Activated T-cell treated with anti-CD3 and anti-CD28 coated beads, Interleukin-2, amount 50 U/mL, for 72 hours (primary cell): ENCODE measurements at regions not wholly inside any gene's neighbourhood (a gene's known extent, or its start where the extent isn't known, plus 50 kb on each side); places are given as distances from the start of the nearest gene placed in this dataset.
"Not testable (repeated sequence)": the region's sequence is repeated elsewhere in the genome, so short reads cannot be mapped to it uniquely, and the experiment has no call there.

Source experiments
- ATAC-seq, 2 donors: fragments of 150-1000 bp; cut with Tn5 transposase; replicated peaks in 1 of 2; 2 replicates each; pipeline ENCODE4 v1.10.0; 2021; ENCODE audit warnings: moderate library complexity in 2 of 2, mild to moderate bottlenecking in 1 of 2
- DNase-seq, 2 donors: peaks; one replicate each; pipeline ENCODE4 v3.0.0; 2021 to 2022; ENCODE audit warnings: mixed read lengths in 1 of 2
- H3K27ac Mint-ChIP-seq: one replicate; pipeline ENCODE4 v1.8.0; 2022; ENCODE audit warnings: mild to moderate bottlenecking, moderate library complexity, mixed read lengths
- H3K27me3 Mint-ChIP-seq: one replicate; pipeline ENCODE4 v1.8.0; 2022; ENCODE audit warnings: low read depth, mixed read lengths
- H3K36me3 Mint-ChIP-seq, 2 donors: one replicate each; pipeline ENCODE4 v1.8.0; 2022; ENCODE audit warnings: mixed read lengths in 2 of 2, mild to moderate bottlenecking in 1 of 2; ENCODE audit not compliant: insufficient read depth in 2 of 2
- H3K4me1 Mint-ChIP-seq: one replicate; pipeline ENCODE4 v1.8.0; 2022; ENCODE audit warnings: low read depth, mixed read lengths
- H3K4me3 Mint-ChIP-seq, 2 donors: one replicate each; pipeline ENCODE4 v1.8.0; 2022; ENCODE audit warnings: mild to moderate bottlenecking in 2 of 2, mixed read lengths in 2 of 2, moderate library complexity in 2 of 2
- H3K9me3 Mint-ChIP-seq, 2 donors: one replicate each; pipeline ENCODE4 v1.8.0; 2022; ENCODE audit warnings: mixed read lengths in 2 of 2

DNA sequence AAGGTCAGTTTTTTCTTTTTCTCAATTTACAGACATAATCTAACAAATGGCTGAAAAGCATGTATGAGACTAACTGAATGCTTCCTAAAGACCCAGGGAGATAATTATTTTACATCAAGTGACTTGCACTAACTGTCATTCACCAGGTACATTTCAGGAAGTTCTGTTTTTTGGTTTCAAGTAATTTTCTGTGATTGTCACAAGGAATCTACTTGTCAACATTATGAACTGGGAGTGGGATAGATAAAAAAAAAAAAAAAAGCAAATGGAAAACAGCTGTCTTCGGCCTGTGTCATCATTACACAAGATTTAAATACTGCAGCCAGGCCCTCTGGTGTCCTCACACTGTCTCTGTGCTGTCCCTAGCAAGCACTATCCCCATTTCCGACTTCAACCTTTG, 379.0 kb upstream of the HTR1E start:
- DNase-seq (no peak), ATAC-seq (no peak)
- H3K27me3 Mint-ChIP-seq: no peaks in the 10 kb centered on the region
- H3K36me3 Mint-ChIP-seq: no peaks in the 10 kb centered on the region
- H3K4me1 Mint-ChIP-seq: no peaks in the 10 kb centered on the region
- no peak overlapping the region for H3K4me3 Mint-ChIP-seq
- no peak overlapping the region for H3K27ac Mint-ChIP-seq
- peaks cover 2 to 8% of the 10 kb centered on the region in 2 donors for H3K9me3 Mint-ChIP-seq

DNA sequence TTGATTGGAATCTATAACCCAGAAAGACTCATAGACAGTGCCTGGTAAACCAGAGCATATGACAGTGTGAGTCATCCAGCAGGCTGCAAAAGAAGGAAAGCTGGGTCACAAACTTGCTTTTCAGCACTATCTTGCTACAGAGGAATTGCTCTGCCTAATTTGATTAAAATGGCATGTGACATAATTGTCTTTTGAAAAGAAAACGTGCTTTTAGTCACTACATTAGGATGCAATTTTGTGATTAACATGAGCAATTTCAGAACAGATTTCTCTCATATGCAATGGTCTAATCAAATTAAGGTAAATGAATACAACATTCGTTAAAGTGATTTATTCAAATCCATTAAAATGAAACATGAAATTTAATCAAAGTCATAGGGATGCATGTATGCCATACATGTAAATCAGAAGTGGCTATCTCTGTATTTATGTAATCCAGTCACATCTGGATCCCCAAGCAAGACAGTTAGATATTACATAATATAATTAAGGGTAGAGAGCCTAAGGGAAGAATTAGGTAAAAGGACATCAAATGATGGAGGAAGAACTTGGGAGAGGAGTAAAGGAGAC, 400.0 kb upstream of the HTR1E start:
- Mint-ChIP-seq H3K4me3 (no peak overlapping the region), H3K9me3 (peaks cover 5 to 18% of the 10 kb centered on the region in 2 donors), H3K27me3 (no peaks in the 10 kb centered on the region), H3K27ac (no peak overlapping the region), H3K36me3 (no peaks in the 10 kb centered on the region), H3K4me1 (no peaks in the 10 kb centered on the region)
- no peak for ATAC-seq
- no peak for DNase-seq

DNA sequence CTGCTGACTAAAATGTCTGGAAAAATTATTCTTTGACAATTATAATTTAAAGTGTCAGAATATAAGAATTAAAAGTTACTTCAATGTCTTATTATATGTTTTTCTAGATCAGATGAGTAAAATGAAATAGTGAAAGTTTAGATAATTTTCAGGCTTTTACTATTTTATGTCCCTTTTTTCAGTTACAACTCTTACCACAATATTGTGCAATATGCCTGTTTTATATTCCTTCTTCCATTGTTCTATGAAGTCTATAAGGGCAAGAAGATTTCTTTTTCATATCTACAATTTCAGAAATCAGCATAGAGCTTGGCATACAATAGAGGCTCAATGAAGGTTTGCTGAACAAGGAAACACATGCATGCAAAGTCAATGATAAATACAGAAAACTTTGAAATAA, 401.2 kb upstream of the HTR1E start:
- Mint-ChIP-seq H3K36me3 (no peaks in the 10 kb centered on the region), H3K4me3 (no peak overlapping the region)

DNA sequence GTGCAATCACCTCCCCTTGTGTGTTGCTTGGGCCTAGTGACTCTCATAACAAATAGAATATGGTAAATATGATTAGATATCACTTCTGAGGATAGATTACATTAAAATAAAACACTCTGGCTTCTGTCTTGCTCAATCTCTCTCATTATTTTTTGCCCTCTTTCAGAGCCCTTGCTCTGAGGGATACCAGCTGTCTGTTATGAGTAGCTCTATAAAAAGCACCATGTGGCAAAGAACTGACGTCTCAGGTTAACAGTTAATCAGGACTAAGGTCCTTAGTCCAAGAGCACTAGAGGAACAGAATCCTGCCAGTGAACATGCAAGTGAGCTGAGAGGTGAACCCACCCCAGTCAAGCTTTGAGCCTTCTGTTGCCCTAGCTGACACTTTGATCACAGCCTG, 402.2 kb upstream of the HTR1E start:
- Mint-ChIP-seq H3K36me3 (no peaks in the 10 kb centered on the region), H3K4me3 (no peak overlapping the region), H3K4me1 (no peaks in the 10 kb centered on the region), H3K27ac (no peak overlapping the region), H3K27me3 (no peaks in the 10 kb centered on the region), H3K9me3 (peaks cover 2 to 14% of the 10 kb centered on the region in 2 donors)
- DNase-seq: no peak
- no peak for ATAC-seq

More for the DNA sequence above, 401.2 kb upstream of the HTR1E start:
- Mint-ChIP-seq H3K27me3 (no peaks in the 10 kb centered on the region), H3K27ac (no peak overlapping the region), H3K4me1 (no peaks in the 10 kb centered on the region), H3K9me3 (peaks cover 5 to 17% of the 10 kb centered on the region in 2 donors)
- ATAC-seq (no peak), DNase-seq (no peak)

DNA sequence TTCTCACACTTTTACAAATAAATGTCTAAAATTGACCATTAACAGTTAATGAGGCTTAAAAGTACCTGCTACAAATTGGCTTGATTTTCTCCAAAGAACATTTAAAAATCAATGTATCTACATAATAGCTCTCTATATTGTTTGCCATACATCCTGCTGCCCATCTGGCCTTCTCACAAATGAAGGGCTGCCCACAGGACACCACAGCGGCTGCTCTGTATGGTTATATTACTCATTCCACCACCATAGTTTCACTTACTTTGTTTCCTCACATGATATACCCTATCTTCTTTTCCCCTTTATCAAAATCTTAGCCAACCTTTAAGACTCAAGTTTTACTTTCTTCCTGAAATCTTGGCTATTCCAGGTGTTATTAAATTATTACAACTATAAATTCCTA, 407.7 kb upstream of the HTR1E start:
- DNase-seq: no peak
- peaks cover 6 to 7% of the 10 kb centered on the region in 2 donors for H3K9me3 Mint-ChIP-seq
- ATAC-seq: no peak
- no peaks in the 10 kb centered on the region for H3K36me3 Mint-ChIP-seq
- H3K27me3 Mint-ChIP-seq: no peaks in the 10 kb centered on the region
- H3K4me3 Mint-ChIP-seq: no peak overlapping the region
- no peaks in the 10 kb centered on the region for H3K4me1 Mint-ChIP-seq
- H3K27ac Mint-ChIP-seq: no peak overlapping the region

DNA sequence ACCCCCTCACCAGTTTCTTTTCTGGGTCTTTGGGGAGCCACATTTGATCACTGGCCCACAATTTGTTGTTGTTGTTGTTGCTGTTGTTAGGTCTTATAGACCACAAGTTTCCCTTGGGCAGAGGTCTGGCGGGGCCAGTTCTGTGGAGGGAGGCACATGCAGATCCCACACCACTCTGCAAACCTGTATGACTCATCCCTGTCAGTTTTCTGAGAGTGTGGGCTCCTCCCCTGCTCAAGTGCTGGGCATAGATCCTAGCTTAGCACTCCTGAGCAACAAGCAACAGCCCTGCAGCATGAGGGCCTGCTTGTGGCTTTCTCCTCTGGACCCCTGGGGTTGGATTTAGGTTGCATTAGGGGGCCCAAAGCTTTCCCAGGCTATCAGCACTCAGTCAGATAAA, 411.1 kb upstream of the HTR1E start:
- no peak overlapping the region for H3K27ac Mint-ChIP-seq
- ATAC-seq: no peak

DNA sequence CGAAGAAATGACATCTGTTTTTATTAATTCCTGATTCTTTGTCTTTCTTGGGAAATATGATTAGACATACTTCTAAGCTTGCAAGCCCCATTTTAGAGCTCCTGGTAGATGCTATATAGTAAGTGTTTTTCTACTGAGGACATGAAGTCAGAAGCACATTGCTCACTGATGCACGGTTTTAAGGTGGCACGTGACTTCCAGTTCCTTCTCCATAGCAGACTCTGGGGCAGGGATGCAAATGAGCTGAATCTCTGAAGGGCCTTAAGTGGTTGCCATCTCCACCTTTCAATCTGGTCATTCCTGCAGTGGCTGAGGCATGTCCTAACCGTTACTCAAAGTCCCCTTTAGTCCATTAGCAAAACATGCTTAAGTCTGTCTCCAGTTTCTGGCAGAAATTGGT, 421.2 kb upstream of the HTR1E start:
- Mint-ChIP-seq H3K27ac (no peak overlapping the region), H3K4me3 (no peak overlapping the region), H3K27me3 (no peaks in the 10 kb centered on the region), H3K9me3 (no peaks in the 10 kb centered on the region), H3K36me3 (no peaks in the 10 kb centered on the region), H3K4me1 (no peaks in the 10 kb centered on the region)
- no peak for DNase-seq
- no peak for ATAC-seq

More for the DNA sequence above, 411.1 kb upstream of the HTR1E start:
- Mint-ChIP-seq H3K4me3 (no peak overlapping the region), H3K4me1 (no peaks in the 10 kb centered on the region), H3K27me3 (no peaks in the 10 kb centered on the region), H3K9me3 (peaks cover 3 to 13% of the 10 kb centered on the region in 2 donors), H3K36me3 (no peaks in the 10 kb centered on the region)
- no peak for DNase-seq

DNA sequence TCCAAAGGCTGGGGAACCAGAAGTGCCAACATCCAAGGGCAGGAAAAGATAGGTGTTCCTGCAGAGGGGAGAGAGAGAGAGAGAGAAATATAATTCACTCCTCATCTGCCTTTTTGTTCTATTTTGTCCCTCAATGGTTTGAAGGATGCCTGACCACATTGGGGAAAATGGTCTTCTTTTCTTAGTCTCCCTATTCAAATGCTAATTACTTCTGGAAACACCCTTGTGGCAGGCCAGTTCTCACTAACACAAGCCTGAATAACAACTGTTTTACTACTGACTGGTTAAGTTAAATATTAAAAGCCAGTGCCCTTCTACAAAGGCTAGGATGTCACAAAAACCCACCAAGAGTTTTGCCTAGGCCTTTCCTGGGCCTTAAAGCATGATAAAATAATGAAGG, 425.4 kb upstream of the HTR1E start:
- DNase-seq (no peak), ATAC-seq (no peak)
- H3K36me3 Mint-ChIP-seq: peaks cover 0 to 2% of the 10 kb centered on the region in 2 donors
- H3K4me3 Mint-ChIP-seq: no peak overlapping the region
- H3K27ac Mint-ChIP-seq: no peak overlapping the region
- H3K9me3 Mint-ChIP-seq: peaks cover 0 to 3% of the 10 kb centered on the region in 2 donors
- no peaks in the 10 kb centered on the region for H3K4me1 Mint-ChIP-seq
- no peaks in the 10 kb centered on the region for H3K27me3 Mint-ChIP-seq

DNA sequence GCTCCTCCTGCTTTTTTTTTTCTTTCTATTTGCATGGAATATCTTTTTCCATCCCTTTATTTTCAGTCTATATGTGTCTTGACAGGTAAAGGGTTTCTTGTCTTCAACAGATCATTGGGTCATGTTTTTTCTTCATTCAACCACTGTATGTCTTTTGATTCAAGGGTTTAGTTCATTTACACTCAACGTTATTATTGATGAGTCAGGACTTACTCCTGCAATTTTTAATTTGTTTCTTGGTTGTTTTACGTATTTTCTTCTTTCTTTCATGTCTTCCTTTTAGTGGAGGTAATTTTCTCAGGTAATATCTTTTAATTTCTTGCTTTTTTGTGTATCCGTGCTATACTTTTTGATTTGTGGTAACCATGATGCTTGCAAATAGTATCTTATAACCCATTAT, 429.1 kb upstream of the HTR1E start:
- H3K36me3 Mint-ChIP-seq: peaks cover 0 to 2% of the 10 kb centered on the region in 2 donors
- no peak for DNase-seq
- peaks cover 0 to 7% of the 10 kb centered on the region in 2 donors for H3K9me3 Mint-ChIP-seq
- H3K4me1 Mint-ChIP-seq: no peaks in the 10 kb centered on the region
- no peaks in the 10 kb centered on the region for H3K27me3 Mint-ChIP-seq
- H3K27ac Mint-ChIP-seq: no peak overlapping the region
- ATAC-seq: no peak
- H3K4me3 Mint-ChIP-seq: no peak overlapping the region

DNA sequence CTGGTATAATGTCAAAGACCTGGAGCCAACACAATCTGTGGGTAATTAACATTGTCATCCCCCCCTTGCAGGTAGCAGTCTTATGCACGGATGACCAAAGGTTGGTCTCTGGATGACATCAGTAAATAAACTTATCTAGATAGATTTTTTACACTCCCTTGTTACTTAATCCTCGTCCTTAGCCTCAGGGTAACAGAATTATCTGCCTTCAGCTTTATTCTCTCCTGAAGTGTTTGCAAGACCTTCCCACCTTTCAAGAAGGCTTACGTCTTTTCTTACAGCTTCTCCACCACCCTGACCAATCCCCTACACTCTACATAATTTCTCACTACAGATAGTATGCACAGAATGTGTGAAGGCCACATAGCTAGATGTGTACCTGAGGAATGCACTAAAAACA, 434.8 kb upstream of the HTR1E start:
- no peak overlapping the region for H3K27ac Mint-ChIP-seq
- no peak overlapping the region for H3K4me3 Mint-ChIP-seq
- peaks cover 0 to 3% of the 10 kb centered on the region in 2 donors for H3K36me3 Mint-ChIP-seq
- peaks cover 6 to 11% of the 10 kb centered on the region in 2 donors for H3K9me3 Mint-ChIP-seq
- H3K27me3 Mint-ChIP-seq: no peaks in the 10 kb centered on the region
- ATAC-seq (no peak), DNase-seq (no peak)
- no peaks in the 10 kb centered on the region for H3K4me1 Mint-ChIP-seq

DNA sequence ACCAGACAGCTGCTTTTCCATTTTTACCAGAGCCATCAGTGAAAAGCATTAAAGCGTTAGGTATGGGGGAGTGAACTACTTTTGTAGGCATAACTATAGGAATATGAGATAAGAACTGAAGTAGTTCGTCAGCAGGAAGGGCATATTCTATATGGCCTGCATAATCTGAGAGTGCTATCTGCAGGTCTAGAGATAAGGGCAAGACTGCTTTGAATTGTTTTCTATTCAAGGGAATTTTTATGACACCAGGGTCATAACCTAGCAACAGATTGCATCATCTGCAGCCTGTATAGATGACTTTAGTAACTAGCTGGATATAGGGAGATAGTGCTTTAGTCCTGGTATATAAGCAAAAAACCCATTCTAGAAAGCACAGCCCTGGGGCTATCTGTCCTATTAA, 437.3 kb upstream of the HTR1E start:
- Mint-ChIP-seq H3K4me1 (no peaks in the 10 kb centered on the region), H3K27ac (no peak overlapping the region), H3K9me3 (peaks cover 12% of the 10 kb centered on the region in 2 donors), H3K4me3 (no peak overlapping the region), H3K36me3 (peaks cover 2 to 3% of the 10 kb centered on the region in 2 donors), H3K27me3 (no peaks in the 10 kb centered on the region)
- DNase-seq: no peak
- no peak for ATAC-seq

DNA sequence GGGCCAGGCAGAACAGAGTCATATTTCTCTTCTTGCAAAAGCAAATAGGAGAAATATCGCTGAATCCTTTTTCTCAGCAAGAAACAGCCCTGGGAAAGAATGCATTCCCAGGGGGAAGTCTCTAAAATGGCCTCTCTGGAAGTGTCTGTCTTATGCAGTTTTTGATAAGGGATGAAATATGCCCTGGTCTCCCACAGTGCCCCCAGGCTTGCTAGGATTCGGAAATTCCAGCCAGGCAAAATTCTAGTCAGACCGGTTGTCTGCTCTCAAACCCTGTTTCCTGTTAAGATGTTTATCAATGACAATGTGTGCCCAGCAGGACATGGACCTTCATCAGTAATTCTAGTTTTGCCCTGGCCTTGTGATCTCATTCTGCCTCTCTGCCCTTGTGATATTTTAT, 448.3 kb upstream of the HTR1E start:
- peaks cover 1 to 17% of the 10 kb centered on the region in 2 donors for H3K9me3 Mint-ChIP-seq
- ATAC-seq, H3K4me3 Mint-ChIP-seq, H3K4me1 Mint-ChIP-seq, DNase-seq, H3K27me3 Mint-ChIP-seq, H3K27ac Mint-ChIP-seq, H3K36me3 Mint-ChIP-seq: not testable (repeated sequence)

DNA sequence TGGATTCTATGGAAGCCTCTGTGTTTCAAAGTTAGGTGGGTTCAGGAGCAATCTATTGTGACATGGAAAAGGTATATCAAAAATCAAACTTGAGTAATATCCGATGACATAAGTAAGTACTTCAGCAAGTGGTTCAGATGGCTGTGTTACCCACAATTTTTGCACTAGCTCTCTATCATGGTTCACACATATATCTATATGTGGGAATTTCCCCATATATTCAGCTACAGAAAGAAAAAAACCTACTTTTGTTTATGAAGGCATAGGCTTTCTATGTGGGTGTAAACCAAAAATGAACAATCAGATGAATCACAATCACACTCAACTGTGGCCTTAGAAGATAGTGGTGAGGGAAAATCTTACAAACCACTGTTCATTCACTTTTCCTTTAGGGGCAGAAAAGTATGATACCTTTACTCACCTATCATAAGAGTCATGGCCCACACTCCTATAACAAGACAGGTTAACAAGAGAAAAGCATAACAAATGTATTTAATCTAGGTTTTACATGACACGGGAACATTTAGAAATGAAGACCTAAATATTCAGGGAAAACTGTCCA, 449.6 kb upstream of the HTR1E start:
- Mint-ChIP-seq H3K36me3 (no peaks in the 10 kb centered on the region), H3K27me3 (no peaks in the 10 kb centered on the region), H3K4me1 (no peaks in the 10 kb centered on the region), H3K9me3 (peaks cover 1 to 17% of the 10 kb centered on the region in 2 donors), H3K4me3 (no peak overlapping the region), H3K27ac (no peak overlapping the region)
- ATAC-seq: peak; percentile 67 to 72
- DNase-seq: no peak

DNA sequence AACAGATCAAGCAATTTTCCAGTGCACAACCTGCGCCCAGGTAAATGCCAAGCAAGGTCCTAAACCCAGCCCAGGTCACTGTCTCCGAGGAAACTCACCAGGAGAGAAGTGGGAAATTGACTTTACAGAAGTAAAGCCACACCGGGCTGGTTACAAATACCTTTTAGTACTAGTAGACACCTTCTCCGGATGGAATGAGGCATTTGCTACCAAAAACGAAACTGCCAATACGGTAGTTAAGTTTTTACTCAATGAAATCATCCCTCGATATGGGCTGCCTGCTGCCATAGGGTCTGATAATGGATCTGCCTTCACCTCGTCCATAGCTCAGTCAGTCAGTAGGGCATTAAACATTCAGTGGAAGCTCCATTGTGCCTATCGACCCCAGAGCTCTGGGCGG, 459.0 kb upstream of the HTR1E start:
- ATAC-seq, DNase-seq, H3K36me3 Mint-ChIP-seq, H3K4me3 Mint-ChIP-seq, H3K9me3 Mint-ChIP-seq, H3K4me1 Mint-ChIP-seq, H3K27ac Mint-ChIP-seq, H3K27me3 Mint-ChIP-seq: not testable (repeated sequence)
